ENCODE measurements at regions not wholly inside any gene's neighbourhood (a gene's known extent, or its start where the extent isn't known, plus 50 kb on each side); places are given as distances from the start of the nearest gene placed in this dataset.
"Not testable (repeated sequence)": the region's sequence is repeated elsewhere in the genome, so short reads cannot be mapped to it uniquely, and the experiment has no call there.

DNA sequence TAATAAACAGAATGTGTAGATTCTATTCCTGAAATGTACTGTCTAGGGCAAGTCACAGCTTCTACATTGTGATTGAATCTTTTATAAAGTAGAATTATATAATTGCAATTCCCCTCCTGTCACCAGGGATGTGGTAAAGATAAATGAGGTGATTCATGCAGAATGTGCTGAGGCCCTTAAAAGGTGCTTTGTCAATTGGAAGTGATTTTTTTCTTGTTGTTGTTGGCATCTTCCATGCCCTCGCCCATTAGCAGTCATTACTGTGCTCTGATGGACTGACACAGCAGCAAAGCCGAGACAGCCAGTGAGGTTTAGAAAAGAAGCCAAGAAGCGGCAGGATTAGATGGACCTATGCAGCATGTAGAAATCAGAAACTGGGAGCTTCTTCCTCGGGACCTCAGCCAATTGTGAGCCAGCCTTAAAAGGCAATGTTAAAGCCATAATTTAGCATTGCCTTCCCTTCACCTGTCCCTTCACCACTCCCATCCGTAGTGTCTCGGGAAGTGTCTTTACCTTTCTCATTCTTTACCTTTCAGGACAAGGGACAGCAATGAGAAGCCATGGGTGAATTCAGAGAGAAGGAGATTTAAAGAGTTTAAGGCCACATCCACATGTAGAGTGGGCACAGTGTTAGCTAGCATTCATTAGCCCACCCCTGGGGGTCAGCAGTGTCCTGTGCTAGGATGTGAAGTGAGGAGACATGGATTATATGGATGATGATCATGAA, 257.8 kb downstream of the PLK2 start:
- no peak for DNase-seq (ENCODE audit: low read depth)

DNA sequence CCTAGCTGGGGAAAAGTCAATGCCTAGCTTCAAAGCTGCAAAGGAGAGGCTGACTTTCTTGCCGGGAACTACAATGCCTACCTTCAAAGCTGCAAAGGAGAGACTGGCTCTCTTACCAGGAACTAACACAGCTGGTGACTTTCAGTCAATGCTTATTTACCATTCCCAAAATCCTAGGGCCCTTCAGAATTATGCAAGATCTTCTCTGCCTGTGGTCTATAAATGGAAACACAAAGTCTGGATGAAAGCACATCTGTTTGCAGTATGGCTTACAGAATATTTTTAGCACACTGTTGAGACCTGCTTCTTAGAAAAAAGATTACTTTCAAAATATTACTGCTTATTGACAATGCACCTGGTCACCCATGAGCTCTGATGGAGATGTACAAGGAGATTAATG, 259.4 kb downstream of the PLK2 start:
- no peak for DNase-seq (ENCODE audit: low read depth)

DNA sequence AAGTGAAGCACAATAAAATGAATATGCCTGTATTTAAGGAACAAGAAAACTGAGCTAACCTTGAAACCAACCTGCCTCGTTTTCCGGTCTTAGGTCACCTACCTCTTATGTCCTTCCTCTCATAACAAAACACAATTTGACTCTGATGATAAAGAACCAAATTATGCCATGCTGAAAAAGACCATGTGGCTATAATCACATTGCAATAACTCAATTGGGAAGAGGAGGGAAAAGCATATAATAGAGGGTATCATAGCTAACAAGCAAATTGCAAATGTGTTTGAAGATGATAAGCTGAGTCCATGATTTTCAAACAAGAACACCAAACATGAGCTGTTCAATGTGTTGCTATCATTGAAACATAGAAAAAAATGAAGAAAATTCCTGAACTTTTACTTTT, 260.8 kb downstream of the PLK2 start:
- no peak for DNase-seq (ENCODE audit: low read depth)

DNA sequence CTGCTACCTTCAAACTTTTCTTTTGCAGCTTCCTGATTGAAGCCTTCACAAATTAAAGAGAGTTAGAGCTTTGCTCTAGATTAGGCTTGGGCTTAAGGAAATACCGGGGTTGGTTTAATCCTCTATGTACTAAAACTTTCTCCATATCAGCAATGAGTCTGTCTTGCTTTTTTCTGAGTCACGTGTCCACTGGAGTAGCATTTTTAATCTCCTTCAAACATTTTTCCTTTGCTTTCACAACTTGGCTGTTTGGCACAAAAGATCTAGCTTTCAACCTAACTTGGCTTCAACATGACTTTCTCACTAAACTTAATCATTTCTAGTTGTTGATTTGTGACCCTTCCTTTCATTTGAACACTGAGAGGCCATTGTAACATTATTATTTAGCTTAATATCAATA, 261.6 kb downstream of the PLK2 start:
- DNase-seq (ENCODE audit: low read depth): no peak

DNA sequence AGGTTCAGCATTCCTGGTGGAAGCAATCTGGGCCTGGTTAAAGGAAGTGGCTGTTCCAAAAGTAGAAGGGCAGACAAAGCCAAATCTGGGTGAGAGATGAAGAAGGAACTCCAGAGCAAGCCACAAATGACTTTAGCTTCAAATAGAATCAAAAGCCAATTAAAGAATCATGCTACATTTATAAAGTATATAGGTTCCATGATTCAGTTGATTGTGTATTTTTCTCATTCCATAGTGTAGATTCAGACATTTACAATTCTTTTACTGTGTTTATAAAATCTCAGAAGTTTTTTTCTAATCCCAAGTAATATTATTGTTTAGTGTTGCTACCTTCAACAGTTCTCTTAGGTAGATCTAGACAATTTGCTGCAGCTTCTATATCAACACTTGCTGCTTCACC, 262.0 kb downstream of the PLK2 start:
- DNase-seq (ENCODE audit: low read depth): no peak

DNA sequence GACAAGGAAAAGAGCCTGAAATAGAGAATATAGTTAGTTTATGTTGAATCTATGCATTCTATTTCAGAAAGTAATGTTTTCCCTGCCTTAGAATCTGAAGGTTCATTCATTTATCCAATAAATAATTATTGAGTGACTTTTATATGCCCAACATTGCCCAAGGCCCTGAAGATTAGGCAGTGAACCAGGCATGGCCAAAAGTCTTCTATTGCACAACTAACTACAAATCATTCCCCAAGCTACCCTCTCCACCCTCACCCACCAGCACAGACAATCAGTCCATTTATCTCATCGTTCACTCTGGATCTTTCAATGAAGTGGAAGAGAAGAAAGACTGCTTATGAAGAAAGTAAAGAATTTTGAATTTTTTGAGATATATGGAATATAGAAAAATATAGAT, 268.4 kb downstream of the PLK2 start:
- DNase-seq (ENCODE audit: low read depth): no peak

DNA sequence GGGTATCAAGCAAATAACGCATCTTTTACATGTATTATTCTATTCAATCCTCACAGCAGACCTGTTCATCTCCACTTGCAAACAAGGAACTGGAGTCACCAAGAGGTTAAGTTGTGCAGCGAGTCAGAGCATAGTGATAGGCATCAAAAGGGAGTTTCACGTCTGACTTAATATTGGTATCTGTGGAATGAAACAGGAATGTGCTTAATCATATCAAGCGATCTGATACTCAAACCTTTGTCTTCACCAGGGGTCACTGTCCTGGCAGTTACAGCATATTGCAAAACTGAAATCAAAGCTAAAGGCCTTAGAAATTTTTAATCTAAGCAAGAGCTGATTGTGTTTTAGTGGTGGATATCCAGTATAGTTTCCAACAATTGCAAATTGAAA, 271.6 kb downstream of the PLK2 start:
- peak; percentile 48 for DNase-seq (ENCODE audit: low read depth)

DNA sequence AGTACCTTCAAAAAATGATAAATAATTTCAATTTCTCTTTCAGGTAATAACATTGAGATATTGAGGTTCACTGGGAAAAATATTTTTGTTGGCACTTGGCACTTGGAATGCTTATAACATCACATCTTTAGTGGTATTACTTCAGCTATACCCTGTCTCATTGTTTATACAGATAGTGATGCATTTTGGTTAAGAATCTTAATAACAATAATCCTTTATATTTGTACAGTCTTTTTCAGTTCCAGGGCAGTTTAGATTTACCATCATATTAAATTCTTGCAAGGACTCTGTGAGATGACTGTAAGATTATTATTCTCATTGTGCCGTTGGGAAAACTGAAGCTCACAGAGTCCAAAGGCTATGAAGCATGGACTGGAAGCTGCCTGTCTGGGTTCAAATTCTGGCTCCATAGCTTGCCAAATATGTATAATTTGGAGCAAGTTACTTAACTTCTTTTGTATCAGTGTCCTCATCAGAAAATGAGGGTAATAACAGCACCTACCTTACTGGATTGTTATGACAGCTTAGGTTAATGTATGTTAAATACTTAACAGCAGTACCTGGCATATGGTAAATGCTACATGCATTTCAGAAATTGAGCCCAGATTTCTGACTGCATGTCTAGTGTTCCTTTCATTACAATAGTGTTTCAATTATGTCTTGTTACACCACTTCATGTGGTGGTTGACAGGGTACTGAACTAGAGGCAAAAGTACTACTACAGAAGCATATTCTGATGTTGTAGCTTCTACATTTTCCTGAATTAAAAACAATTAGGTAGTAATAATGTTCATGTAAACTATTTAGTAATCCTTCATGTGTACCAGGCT, 272.2 kb downstream of the PLK2 start:
- no peak for DNase-seq (ENCODE audit: low read depth)

DNA sequence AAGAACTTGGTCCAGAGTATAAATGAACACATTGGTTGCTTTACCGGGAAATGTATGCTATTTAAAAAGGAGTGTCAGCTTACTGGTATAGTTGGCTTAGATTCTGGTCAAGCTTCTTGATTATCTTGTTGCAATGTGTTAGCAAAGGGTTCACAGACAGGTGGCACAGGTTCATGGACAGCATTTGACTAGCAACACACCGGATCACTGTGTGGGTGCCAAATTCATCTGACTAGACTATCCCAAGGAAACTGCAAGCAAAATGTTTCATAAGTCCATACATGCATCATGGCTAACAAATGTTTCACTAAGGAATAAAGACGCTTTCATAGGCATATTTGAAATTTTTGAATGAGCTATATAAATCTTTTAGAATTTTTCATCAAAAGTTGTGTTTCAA, 274.1 kb downstream of the PLK2 start:
- DNase-seq (ENCODE audit: low read depth): no peak

DNA sequence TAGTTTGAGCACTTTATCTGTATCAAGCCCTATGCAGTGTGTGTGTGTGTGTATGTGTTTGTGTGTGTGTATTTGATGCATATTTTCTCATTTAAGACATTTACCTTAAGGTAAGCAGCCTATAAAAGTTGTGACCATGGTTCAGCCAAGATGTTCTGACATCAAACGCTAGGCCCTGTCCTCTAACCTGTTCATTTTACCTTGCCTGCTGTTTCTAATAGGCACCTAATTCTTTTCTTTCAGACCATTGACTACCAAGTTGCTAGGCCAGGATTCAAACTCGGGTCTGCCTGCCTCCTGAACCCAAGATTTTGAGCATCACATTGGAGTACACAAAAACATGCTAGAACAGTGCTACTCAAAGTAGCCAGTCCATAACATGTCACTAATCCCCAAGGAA, 274.5 kb downstream of the PLK2 start:
- no peak for DNase-seq (ENCODE audit: low read depth)

DNA sequence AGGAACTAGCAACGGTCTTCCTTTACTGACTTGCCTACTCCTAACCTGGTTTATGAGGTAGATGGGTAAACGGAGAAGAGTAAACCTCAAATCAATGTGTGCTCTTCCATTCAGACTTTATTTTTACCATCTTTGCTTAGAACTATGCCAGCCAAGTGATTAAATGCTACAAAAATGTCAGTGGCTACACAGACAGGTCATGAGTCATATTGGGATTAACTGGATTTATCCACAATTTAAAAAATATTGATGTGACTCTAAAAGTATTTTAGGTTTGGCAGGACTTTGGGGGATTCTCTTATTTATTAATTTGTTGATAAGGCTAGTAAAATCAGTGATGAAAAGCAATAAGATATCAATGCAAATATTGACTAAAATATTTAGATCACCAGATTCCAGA, 275.0 kb downstream of the PLK2 start:
- DNase-seq (ENCODE audit: low read depth): peak; percentile 10

DNA sequence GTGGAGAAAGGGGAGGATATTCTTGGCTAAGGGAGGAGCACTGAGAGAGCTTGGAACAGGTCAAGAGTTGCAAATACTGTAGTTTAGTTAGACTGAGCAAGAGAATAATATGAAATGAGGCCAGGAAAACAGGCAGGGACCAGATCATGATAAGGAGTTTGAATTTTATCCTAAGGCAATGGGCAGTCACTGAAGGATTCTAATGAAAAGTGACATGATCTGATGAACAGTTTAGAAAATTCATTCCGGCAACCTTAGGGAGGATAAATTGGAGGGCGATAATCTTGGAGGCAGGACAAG, 276.1 kb downstream of the PLK2 start:
- no peak for DNase-seq (ENCODE audit: low read depth)

DNA sequence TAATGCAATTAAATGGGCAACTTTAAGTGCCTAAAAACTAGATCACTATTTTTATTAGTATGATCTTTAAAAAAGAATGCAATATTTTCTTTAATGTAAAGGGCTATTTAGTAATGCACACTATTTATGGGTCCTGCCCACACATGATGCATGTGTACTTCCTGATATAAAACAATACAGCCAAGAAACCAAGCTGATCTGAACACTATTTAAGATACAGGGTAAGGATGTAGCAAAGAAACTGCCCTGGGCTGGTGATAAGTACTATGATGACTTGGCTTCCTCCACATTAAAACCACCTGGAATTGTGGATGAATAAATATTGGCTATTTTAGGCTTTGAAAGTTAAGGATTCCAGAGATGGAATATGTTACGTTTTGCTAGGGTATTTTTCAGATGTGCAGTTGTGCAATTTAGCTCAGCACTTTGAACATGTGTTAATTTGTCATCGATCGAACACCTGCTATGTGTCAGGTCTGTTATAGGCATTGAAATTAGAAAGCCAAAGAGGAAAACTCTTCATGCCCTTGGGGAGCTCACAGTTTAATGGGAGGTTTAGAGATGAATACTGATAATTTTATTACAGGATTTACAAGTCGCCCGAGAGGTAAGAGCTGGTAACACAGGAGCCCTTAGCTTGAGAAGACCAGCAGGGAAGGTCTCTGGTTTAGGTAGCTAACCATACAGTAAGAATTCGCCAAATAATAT, 276.7 kb downstream of the PLK2 start:
- DNase-seq (ENCODE audit: low read depth): no peak

DNA sequence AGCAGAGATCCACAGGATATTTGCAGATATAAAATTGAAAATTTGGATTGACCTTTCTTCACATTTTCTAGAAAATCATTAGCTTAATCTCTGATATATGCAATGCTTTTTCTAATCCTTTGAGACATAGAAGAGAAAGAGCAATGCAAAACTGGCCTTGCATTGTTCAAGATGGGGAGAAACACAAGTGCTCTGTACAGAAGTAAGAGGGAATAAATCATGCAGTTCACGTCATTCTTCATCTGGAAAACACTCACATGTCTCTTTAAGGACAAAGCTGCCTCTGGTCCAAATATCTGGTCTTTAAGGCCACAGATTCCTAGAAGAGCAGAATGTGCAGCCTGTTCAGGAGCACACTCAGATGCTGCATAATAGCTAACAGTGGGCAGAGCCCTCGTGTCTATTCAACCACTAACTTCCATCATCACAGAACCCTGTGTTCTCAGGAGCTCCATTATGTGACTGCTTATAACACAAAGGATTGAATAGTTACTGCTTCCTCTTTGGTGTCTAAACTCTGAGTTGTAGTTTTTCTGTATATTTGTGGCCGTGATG, 277.5 kb downstream of the PLK2 start:
- DNase-seq (ENCODE audit: low read depth): no peak

DNA sequence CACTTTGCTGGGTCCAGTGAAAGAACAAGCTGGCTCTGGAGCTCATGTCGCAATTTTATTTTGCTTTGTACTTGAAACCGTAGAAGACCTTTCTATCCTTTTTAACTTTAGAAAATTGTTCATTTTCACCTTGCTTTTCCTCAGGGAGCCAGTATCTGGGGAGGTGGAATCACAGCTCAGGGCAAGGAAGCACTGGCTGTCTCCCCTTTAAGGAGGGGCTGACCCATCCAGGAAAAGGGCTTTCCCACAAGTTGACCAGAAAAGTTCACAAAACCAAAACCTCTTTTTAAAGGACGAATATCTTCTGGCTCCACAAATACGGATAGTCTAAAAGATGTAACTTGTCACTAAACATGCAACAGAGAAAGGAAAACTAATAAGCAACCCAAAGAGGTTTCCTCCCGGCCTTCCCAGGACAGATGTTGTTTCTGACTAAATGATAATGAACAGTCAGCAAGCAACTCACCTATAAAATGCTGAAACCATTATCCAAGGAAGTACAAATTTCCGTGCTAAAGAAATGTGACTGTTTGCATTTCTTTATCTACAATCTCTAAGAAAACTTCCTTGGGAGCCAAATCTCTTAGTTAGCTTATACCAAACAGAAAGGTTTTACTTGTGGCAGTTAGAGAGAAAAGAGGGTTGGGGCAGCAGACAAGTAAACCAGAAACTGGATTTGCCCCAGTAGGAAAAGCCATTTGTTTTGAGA, 278.2 kb downstream of the PLK2 start:
- no peak for DNase-seq (ENCODE audit: low read depth)

DNA sequence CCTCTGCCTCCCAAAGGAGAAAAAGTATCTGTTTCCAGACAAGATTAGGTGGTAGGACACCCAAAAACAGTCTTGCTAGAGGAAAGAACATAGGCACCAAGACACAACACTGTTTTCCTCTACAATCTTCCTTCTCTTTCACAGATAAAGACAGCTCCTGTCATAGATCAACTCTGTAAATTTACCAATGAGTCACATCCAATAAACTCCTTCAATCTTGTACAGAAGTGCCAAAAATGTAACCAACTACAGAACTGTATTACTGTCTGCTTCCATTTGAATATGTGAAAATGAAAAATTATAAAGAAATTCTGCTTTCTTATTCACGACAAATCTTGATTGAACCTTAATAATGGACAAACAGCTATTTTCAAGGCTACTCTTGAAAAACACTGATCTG, 286.9 kb downstream of the PLK2 start:
- DNase-seq (ENCODE audit: low read depth): no peak

DNA sequence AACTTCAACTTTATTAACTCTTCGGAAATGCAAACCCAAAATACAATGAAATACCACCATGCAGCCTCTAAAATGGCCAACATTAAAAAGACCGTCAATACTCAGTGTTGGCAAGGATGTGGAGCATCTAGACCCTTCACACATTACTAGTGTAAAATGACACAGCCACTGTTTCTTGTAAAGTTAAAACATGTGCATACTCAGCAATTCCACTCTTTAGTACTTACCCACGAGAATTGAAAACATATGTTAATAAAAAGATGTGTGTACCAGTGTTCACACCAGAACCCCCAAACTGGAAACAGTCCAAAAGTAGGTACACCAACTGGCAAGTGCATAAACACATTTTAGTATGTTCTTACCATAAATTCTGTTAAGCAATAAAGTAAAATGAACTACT, 294.7 kb downstream of the PLK2 start:
- no peak for DNase-seq (ENCODE audit: low read depth)

DNA sequence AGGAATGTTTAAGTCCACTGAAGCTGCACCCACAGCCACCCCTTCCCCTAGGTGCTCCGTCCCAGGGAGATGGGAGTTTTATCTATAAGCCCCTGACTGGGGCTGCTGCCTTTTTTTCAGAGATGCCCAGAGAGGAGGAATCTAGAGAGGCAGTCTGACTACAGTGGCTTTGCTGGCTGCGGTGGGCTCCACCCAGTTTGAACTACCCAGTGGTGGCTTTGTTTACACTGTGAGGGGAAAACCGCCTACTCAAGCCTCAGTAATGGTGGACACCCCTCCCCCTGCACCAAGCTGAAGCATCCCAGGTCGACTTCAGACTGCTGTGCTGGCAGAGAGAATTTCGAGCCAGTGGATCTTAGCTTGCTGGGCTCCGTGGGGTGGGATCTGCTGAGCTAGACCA, 298.0 kb downstream of the PLK2 start:
- DNase-seq (ENCODE audit: low read depth): not testable (repeated sequence)

DNA sequence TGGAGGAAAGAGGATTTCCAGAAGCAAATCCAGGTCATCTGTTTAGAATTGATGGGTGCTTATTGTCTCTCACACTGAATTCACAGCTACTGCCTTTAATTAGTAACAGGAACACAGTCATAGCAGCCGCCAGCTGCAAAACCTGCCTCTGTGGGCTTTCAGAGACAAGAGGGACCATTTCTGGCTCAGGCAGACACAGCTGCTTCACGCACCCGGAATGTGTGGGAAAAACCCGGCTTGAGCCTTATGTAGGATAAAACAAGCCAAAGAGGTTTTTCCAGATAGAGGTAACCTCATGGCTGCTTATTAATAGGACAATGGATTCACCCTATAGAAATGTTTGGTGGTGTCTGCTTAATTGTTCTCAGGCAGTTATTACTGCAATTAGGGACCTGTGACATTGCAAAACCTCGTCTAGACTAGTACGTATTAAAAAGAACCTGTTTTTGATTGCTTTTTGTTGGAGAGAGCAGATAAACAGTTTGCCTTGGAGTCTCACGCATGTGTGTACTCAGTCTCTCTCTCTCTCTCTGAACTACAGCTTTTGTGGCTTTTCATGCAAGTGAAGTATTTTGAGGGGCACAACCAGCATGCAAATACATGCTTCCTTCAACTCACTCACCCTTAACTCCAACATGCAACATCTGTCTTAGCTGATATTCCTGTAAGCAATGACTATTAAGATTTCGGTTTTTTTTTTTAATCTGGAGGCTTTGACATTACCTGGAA, 302.7 kb downstream of the PLK2 start:
- DNase-seq (ENCODE audit: low read depth): no peak

DNA sequence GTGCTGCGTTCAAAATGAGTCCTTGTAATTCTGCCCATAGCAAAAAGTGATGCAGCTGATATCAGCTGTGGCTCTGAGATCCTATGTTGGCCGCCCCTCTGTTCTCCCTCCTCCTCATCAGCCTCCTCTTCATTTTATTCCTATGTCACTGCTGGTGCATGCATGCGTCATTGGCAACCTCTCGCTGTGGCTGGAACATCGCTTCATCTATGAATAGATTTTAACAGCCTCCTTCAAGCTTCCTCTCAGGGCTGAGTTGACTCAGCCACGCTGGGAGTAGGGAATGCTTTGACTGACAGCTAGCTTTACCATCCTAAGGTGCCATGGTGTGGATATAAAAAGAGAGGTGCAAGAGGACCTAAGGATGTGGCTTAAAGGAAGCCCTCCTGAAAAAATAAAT, 303.5 kb downstream of the PLK2 start:
- no peak for DNase-seq (ENCODE audit: low read depth)

DNA sequence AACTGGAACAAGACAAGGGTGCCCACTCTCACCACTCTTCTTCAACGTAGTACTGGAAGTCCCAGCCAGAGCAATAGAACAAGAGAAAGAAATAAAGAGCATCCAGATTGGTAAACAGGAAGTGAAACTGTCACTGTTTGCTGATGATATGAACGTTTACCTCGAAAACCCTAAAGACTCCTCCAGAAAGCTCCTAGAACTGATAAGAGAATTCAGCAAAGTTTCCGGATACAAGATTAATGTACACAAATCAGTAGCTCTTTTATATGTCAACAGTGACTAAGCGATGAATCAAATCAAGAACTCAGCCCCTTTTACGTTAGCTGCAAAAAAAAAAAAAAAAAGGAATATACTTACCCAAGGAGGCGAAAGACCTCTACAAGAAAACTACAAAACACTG, 306.6 kb downstream of the PLK2 start:
- no peak for DNase-seq (ENCODE audit: low read depth)

DNA sequence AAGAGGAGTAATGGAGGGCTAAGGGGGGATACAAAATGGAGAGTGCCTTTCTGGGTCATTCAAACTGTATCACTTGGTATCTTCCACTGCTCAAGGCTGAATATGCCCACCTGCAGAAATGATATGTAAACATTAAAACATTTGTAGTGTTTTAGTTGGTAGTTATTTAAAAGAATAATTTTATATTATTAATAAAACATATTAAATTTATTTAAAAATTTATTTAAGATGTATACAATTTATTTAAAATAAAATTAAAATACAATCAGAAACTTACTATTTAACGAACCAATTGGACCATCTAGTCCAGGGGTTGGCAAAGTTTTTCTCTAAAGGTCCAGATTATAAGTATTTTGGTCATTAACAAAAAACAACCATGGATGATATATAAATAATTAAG, 308.5 kb downstream of the PLK2 start:
- no peak for DNase-seq (ENCODE audit: low read depth)

All from fibroblast of the conjunctiva (primary cell).